Erythroblast (primary cell): ENCODE measurements at regions not wholly inside any gene's neighbourhood (a gene's known extent, or its start where the extent isn't known, plus 50 kb on each side); places are given as distances from the start of the nearest gene placed in this dataset.
A peak's percentile ranks its signal among the peaks of the same experiment; 100 is the strongest.

Source experiments
- DNase-seq, 2 experiments: peaks; one replicate each; lab custom pipeline; 2025; lab: John Stamatoyannopoulos, UW
- GATA1 ChIP-seq: IDR thresholded peaks from 2 replicates; pipeline ENCODE4 v1.6.1; 2011; ENCODE audit warnings: low read depth, mild to moderate bottlenecking, control low read depth, low read length, moderate library complexity
- POLR2A ChIP-seq: IDR thresholded peaks from 2 replicates; pipeline ENCODE4 v1.6.1; 2011; ENCODE audit warnings: mild to moderate bottlenecking, low read length

GRCh38 chr22:47835726-47836125, 1073.3 kb downstream of the TBC1D22A start:
- DNase-seq: no peak
- TF ChIP-seq POLR2A (no peak), GATA1 (no peak)

GRCh38 chr22:47826016-47826415, 1063.6 kb downstream of the TBC1D22A start:
- TF ChIP-seq GATA1 (no peak), POLR2A (no peak)
- no peak for DNase-seq

- TF ChIP-seq GATA1 (no peak), POLR2A (no peak)
- DNase-seq: no peak
These were observed 1060.0 kb downstream of the TBC1D22A start for GRCh38 chr22:47822422-47822821.

GRCh38 chr22:47818496-47818895, 1056.0 kb downstream of the TBC1D22A start:
- DNase-seq: no peak
- TF ChIP-seq POLR2A: no peak
- no peak for TF ChIP-seq GATA1

GRCh38 chr22:47817380-47817779, 1054.9 kb downstream of the TBC1D22A start:
- no peak for DNase-seq
- TF ChIP-seq POLR2A (no peak), GATA1 (no peak)

GRCh38 chr22:47816863-47817210, 1054.4 kb downstream of the TBC1D22A start:
- TF ChIP-seq GATA1: no peak
- no peak for TF ChIP-seq POLR2A
- DNase-seq: no peak

- DNase-seq: no peak
- TF ChIP-seq GATA1 (no peak), POLR2A (no peak)
These were observed 1053.8 kb downstream of the TBC1D22A start for GRCh38 chr22:47816121-47816862.

GRCh38 chr22:47814474-47814873, 1052.0 kb downstream of the TBC1D22A start:
- TF ChIP-seq POLR2A (no peak), GATA1 (no peak)
- DNase-seq: peak in 1 of 2 experiments; percentile 15

- no peak for TF ChIP-seq POLR2A
- TF ChIP-seq GATA1: no peak
- no peak for DNase-seq
These were observed 1051.2 kb downstream of the TBC1D22A start for GRCh38 chr22:47813661-47814060.

- TF ChIP-seq POLR2A (no peak), GATA1 (no peak)
- no peak for DNase-seq
These were observed 1049.5 kb downstream of the TBC1D22A start for GRCh38 chr22:47811971-47812370.

- TF ChIP-seq POLR2A (no peak), GATA1 (no peak)
- DNase-seq: no peak
These were observed 1048.4 kb downstream of the TBC1D22A start for GRCh38 chr22:47810505-47811500.

- no peak for DNase-seq
- TF ChIP-seq GATA1 (no peak), POLR2A (no peak)
These were observed 1046.6 kb downstream of the TBC1D22A start for GRCh38 chr22:47808886-47809620.

- TF ChIP-seq POLR2A (no peak), GATA1 (no peak)
- DNase-seq: no peak
These were observed 1045.8 kb downstream of the TBC1D22A start for GRCh38 chr22:47808236-47808635.

GRCh38 chr22:47807506-47807905, 1045.1 kb downstream of the TBC1D22A start:
- TF ChIP-seq POLR2A: no peak
- TF ChIP-seq GATA1: no peak
- no peak for DNase-seq
